Thoracic aorta (tissue), 2 donors: ENCODE measurements at regions not wholly inside any gene's neighbourhood (a gene's known extent, or its start where the extent isn't known, plus 50 kb on each side); places are given as distances from the start of the nearest gene placed in this dataset.

ENCODE experiments used
- ATAC-seq: fragments of 150-250 bp; one replicate; pipeline ENCODE4 v1.8.0; 2017; ENCODE audit warnings: low read depth; ENCODE audit not compliant: insufficient number of reproducible peaks, low FRiP score
- DNase-seq: peaks from one replicate; pipeline ENCODE4 v3.0.0-alpha.2; 2020; ENCODE audit warnings: low spot score
- H3K27ac ChIP-seq, 2 donors: fragments of 200-600 bp; sonication (generic); 1 replicate in 1 of 2; 2 replicates in 1 of 2; pipeline ENCODE4 v1.5.1; 2016; ENCODE audit warnings: mild to moderate bottlenecking in 2 of 2, moderate library complexity in 2 of 2
- H3K27me3 ChIP-seq: fragments of 200-600 bp; sonication (generic); replicated peaks from 2 replicates; pipeline ENCODE4 v1.6.0; 2016; ENCODE audit warnings: mild to moderate bottlenecking; ENCODE audit not compliant: insufficient read depth
- H3K36me3 ChIP-seq: fragments of 200-600 bp; sonication (generic); one replicate; pipeline ENCODE4 v1.5.1; 2016
- H3K4me1 ChIP-seq, 2 donors: fragments of 200-600 bp; sonication (generic); 1 replicate in 1 of 2; 2 replicates in 1 of 2; pipeline versions ENCODE4 v1.5.1 to v1.6.0; 2016; ENCODE audit warnings: low read depth in 2 of 2, mild to moderate bottlenecking in 1 of 2; ENCODE audit not compliant: control insufficient read depth in 1 of 2
- H3K4me3 ChIP-seq: fragments of 200-600 bp; sonication (generic); 2 replicates; pipeline ENCODE4 v1.5.1; 2016; ENCODE audit warnings: mild to moderate bottlenecking
- H3K9me3 ChIP-seq: fragments of 200-600 bp; sonication (generic); 2 replicates; pipeline ENCODE4 v1.5.1; 2016
- TF ChIP-seq, protein P1 (sequence below): fragments of 200-600 bp; sonication (generic); IDR thresholded peaks from one replicate; pipeline ENCODE4 v1.5.1; 2019; ENCODE audit warnings: antibody characterized with exemption

DNA sequence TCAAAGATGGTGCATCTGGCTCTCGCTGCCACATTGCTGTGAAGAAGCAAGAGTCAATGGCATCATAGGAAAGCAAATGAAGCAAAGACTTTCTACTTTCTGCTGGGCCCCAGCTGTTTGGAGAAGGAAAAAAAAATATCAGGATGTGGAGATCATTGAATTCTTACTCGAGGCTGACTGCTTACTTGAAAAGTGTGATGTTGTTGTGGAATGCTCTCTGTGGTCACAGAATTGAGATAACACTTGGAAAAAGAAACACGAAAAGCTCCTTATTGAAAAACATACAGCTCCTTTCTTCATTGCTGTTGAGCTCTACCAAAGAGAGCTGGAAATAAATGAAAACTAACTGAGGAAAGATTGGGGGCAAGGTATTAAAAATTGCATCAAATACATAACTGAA is 157.4 kb upstream of the TBX20 start:
- ATAC-seq: no peak

DNA sequence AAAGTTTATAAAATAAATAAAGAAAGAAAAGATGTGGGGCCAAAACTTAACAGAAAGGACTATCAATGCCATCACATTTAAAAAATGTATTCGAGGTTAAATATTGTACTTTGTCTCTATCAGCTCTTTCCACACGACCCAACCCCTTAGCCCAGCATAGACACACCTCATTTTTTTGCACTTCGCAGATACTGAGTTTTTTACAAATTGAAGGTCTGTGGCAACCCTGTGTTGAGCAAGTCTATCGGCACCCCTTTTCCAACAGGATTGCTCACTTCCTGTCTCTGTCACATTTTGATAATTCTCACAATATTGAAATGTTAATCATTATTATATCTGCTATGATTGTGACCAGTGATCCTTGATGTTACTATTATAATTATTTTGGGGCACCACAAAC is 151.6 kb upstream of the TBX20 start:
- ATAC-seq (no peak), DNase-seq (no peak)

More for the DNA sequence above, 157.4 kb upstream of the TBX20 start:
- Histone ChIP-seq H3K27ac (no peak overlapping the region), H3K27me3 (no peaks in the 10 kb centered on the region), H3K36me3 (no peaks in the 10 kb centered on the region), H3K9me3 (no peaks in the 10 kb centered on the region), H3K4me3 (no peak overlapping the region), H3K4me1 (no peaks in the 10 kb centered on the region)
- TF ChIP-seq, protein P1, sequence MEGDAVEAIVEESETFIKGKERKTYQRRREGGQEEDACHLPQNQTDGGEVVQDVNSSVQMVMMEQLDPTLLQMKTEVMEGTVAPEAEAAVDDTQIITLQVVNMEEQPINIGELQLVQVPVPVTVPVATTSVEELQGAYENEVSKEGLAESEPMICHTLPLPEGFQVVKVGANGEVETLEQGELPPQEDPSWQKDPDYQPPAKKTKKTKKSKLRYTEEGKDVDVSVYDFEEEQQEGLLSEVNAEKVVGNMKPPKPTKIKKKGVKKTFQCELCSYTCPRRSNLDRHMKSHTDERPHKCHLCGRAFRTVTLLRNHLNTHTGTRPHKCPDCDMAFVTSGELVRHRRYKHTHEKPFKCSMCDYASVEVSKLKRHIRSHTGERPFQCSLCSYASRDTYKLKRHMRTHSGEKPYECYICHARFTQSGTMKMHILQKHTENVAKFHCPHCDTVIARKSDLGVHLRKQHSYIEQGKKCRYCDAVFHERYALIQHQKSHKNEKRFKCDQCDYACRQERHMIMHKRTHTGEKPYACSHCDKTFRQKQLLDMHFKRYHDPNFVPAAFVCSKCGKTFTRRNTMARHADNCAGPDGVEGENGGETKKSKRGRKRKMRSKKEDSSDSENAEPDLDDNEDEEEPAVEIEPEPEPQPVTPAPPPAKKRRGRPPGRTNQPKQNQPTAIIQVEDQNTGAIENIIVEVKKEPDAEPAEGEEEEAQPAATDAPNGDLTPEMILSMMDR: no peak
- DNase-seq: no peak

DNA sequence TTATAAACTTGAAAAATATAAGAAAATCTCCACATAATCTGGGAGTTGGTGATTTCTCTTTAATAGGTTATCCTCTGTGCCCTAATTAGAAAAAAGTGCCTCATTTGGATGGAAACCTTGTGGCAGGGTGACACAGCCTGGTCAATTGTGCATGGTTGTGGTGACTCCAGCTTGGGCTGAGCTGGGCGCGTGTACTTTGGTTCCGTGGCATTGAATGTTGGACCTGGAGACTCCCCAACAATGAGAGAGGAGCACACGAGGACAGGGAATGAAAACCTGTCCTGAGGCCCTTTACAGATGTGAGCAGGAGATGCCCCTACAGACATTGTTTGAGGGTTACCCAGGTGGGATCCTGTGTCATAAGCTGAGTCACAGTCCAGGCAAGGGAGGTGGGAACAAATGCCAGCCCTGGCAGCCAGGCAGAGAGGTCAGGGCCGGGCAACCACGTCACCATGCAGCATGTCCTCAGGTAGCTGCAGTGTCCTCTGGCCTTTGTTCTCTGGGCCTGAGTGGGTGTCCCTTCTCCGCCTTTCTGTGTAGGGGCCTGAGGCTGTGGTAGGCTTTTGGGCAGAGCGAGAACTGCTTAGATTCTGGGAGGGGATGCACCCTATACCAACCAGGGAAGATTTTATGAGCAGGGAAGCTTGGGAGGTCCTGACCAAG is 147.4 kb upstream of the TBX20 start:
- no peak overlapping the region for H3K4me3 ChIP-seq
- H3K9me3 ChIP-seq: no peaks in the 10 kb centered on the region
- DNase-seq: no peak
- no peaks in the 10 kb centered on the region for H3K36me3 ChIP-seq
- ATAC-seq: no peak
- TF ChIP-seq, protein P1: no peak
- H3K27ac ChIP-seq: no peak overlapping the region
- no peaks in the 10 kb centered on the region for H3K4me1 ChIP-seq
- no peaks in the 10 kb centered on the region for H3K27me3 ChIP-seq

More for the DNA sequence above, 151.6 kb upstream of the TBX20 start:
- Histone ChIP-seq H3K4me1 (no peaks in the 10 kb centered on the region), H3K9me3 (no peaks in the 10 kb centered on the region), H3K4me3 (no peak overlapping the region), H3K27ac (no peak overlapping the region), H3K27me3 (no peaks in the 10 kb centered on the region), H3K36me3 (no peaks in the 10 kb centered on the region)
- TF ChIP-seq, protein P1: no peak

DNA sequence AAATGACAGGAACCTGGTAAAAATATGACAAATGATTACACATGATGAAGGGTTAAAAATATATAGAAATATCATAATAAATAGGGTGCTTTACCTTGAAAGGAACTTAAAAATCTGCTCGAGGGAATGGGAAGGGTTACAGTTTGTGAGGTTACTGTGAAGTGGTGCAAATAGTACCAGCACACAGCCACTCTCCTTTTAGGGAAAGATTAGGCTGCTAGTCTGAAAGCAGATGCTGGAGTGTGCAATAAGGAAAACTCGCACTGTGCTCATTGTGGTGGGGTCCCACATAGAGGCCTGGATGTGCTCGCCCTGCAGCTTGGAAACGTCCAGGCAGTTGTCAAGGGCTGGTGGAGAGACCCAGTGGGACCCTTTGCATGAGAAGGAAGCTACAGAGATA is 145.9 kb upstream of the TBX20 start:
- no peaks in the 10 kb centered on the region for H3K36me3 ChIP-seq
- no peaks in the 10 kb centered on the region for H3K27me3 ChIP-seq
- no peaks in the 10 kb centered on the region for H3K9me3 ChIP-seq
- ATAC-seq (no peak), DNase-seq (no peak)
- no peaks in the 10 kb centered on the region for H3K4me1 ChIP-seq
- H3K27ac ChIP-seq: no peak overlapping the region
- no peak overlapping the region for H3K4me3 ChIP-seq
- TF ChIP-seq, protein P1: no peak

DNA sequence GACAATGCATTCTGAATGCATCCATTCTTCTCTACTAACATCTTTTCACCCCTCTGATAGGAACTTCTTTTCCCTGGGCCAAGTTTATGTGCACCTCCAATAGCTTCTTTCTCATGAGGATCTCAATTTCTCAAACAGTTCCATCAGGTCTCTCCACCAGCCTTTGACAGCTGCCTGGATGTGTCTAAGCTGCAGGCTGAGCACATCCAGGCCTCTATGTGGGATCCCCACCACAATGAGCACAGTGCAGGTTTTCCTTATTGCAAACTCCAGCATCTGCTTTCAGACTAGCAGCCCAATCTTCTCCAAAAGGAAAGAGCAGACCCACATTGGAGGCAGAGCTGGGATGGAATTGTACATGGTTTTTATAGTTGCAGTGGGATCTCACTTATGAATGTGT is 145.3 kb upstream of the TBX20 start:
- H3K9me3 ChIP-seq: no peaks in the 10 kb centered on the region
- no peak overlapping the region for H3K4me3 ChIP-seq
- no peaks in the 10 kb centered on the region for H3K36me3 ChIP-seq
- H3K4me1 ChIP-seq: no peaks in the 10 kb centered on the region
- TF ChIP-seq, protein P1: no peak
- no peak for DNase-seq
- no peak for ATAC-seq
- no peak overlapping the region for H3K27ac ChIP-seq
- no peaks in the 10 kb centered on the region for H3K27me3 ChIP-seq
